Stomach smooth muscle (tissue), 2 donors: ENCODE measurements at regions not wholly inside any gene's neighbourhood (a gene's known extent, or its start where the extent isn't known, plus 50 kb on each side); places are given as distances from the start of the nearest gene placed in this dataset.
"Not testable (repeated sequence)": the region's sequence is repeated elsewhere in the genome, so short reads cannot be mapped to it uniquely, and the experiment has no call there.

Experiments
- H3K27ac ChIP-seq: one replicate; pipeline ENCODE4 v1.7.0; 2013; ENCODE audit warnings: mild to moderate bottlenecking, low read length, inconsistent platforms
- H3K27me3 ChIP-seq, 2 donors: one replicate each; pipeline ENCODE4 v1.7.0; 2013; ENCODE audit warnings: low read length in 2 of 2; ENCODE audit not compliant: insufficient read depth in 2 of 2, control insufficient read depth in 1 of 2
- H3K36me3 ChIP-seq, 2 donors: one replicate each; pipeline ENCODE4 v1.7.0; 2013; ENCODE audit warnings: low read length in 2 of 2; ENCODE audit not compliant: control insufficient read depth in 2 of 2, insufficient read depth in 2 of 2
- H3K4me1 ChIP-seq: one replicate; pipeline ENCODE4 v1.7.0; 2013; ENCODE audit warnings: low read length; ENCODE audit not compliant: control insufficient read depth, insufficient read depth
- H3K4me3 ChIP-seq, 2 donors: one replicate each; pipeline ENCODE4 v1.7.0; 2013; ENCODE audit warnings: low read length in 2 of 2
- H3K9ac ChIP-seq, 2 donors: one replicate each; pipeline ENCODE4 v1.7.0; 2013; ENCODE audit warnings: low read length in 2 of 2, mild to moderate bottlenecking in 1 of 2
- H3K9me3 ChIP-seq, 2 donors: one replicate each; pipeline ENCODE4 v1.7.0; 2013; ENCODE audit warnings: low read length in 2 of 2; ENCODE audit not compliant: control insufficient read depth in 2 of 2
- donor health status: healthy.
- donor health status: Pancreatic carcinoma.

- no peaks in the 10 kb centered on the region for H3K4me1 ChIP-seq
- no peaks in the 10 kb centered on the region for H3K36me3 ChIP-seq
- H3K9ac ChIP-seq: no peak overlapping the region
- no peak overlapping the region for H3K4me3 ChIP-seq
- no peak overlapping the region for H3K27ac ChIP-seq
- no peaks in the 10 kb centered on the region for H3K27me3 ChIP-seq
- no peaks in the 10 kb centered on the region for H3K9me3 ChIP-seq
Measured at GRCh38 chr2:22406625-22407024, 978.4 kb upstream of the KLHL29 start.

GRCh38 chr2:22420076-22420475 is 964.9 kb upstream of the KLHL29 start:
- H3K9ac ChIP-seq: no peak overlapping the region
- no peaks in the 10 kb centered on the region for H3K4me1 ChIP-seq
- no peak overlapping the region for H3K4me3 ChIP-seq
- no peaks in the 10 kb centered on the region for H3K36me3 ChIP-seq
- peaks cover 0 to 8% of the 10 kb centered on the region in 2 donors for H3K9me3 ChIP-seq
- H3K27ac ChIP-seq: no peak overlapping the region
- no peaks in the 10 kb centered on the region for H3K27me3 ChIP-seq

- H3K36me3 ChIP-seq: no peaks in the 10 kb centered on the region
- H3K9ac ChIP-seq: no peak overlapping the region
- H3K27ac ChIP-seq: no peak overlapping the region
- H3K4me1 ChIP-seq: no peaks in the 10 kb centered on the region
- no peak overlapping the region for H3K4me3 ChIP-seq
- H3K9me3 ChIP-seq: no peaks in the 10 kb centered on the region
- H3K27me3 ChIP-seq: no peaks in the 10 kb centered on the region
Measured at GRCh38 chr2:22442051-22442450, 942.9 kb upstream of the KLHL29 start.

- Histone ChIP-seq H3K36me3 (no peaks in the 10 kb centered on the region), H3K4me1 (no peaks in the 10 kb centered on the region), H3K9ac (no peak overlapping the region), H3K9me3 (no peaks in the 10 kb centered on the region), H3K27ac (no peak overlapping the region), H3K4me3 (no peak overlapping the region), H3K27me3 (no peaks in the 10 kb centered on the region)
Measured at GRCh38 chr2:22444281-22444680, 940.7 kb upstream of the KLHL29 start.

- H3K36me3 ChIP-seq: no peaks in the 10 kb centered on the region
- H3K4me3 ChIP-seq: no peak overlapping the region
- H3K27ac ChIP-seq: no peak overlapping the region
- H3K9ac ChIP-seq: no peak overlapping the region
- H3K4me1 ChIP-seq: no peaks in the 10 kb centered on the region
- H3K27me3 ChIP-seq: no peaks in the 10 kb centered on the region
- no peaks in the 10 kb centered on the region for H3K9me3 ChIP-seq
Measured at GRCh38 chr2:22449696-22450095, 935.3 kb upstream of the KLHL29 start.

- Histone ChIP-seq H3K36me3 (no peaks in the 10 kb centered on the region), H3K4me3 (no peak overlapping the region), H3K9me3 (no peaks in the 10 kb centered on the region), H3K9ac (no peak overlapping the region), H3K4me1 (no peaks in the 10 kb centered on the region), H3K27me3 (no peaks in the 10 kb centered on the region), H3K27ac (no peak overlapping the region)
Measured at GRCh38 chr2:22450831-22451230, 934.1 kb upstream of the KLHL29 start.

- Histone ChIP-seq H3K4me1 (no peaks in the 10 kb centered on the region), H3K27ac (no peak overlapping the region), H3K36me3 (no peaks in the 10 kb centered on the region), H3K9me3 (no peaks in the 10 kb centered on the region), H3K4me3 (no peak overlapping the region), H3K27me3 (no peaks in the 10 kb centered on the region), H3K9ac (no peak overlapping the region)
Measured at GRCh38 chr2:22454826-22455485, 930.0 kb upstream of the KLHL29 start.

- Histone ChIP-seq H3K9me3 (no peaks in the 10 kb centered on the region), H3K4me3 (no peak overlapping the region), H3K4me1 (no peaks in the 10 kb centered on the region), H3K27me3 (no peaks in the 10 kb centered on the region), H3K27ac (no peak overlapping the region), H3K9ac (no peak overlapping the region), H3K36me3 (no peaks in the 10 kb centered on the region)
Measured at GRCh38 chr2:22458440-22458839, 926.5 kb upstream of the KLHL29 start.

GRCh38 chr2:22475103-22475502 is 909.9 kb upstream of the KLHL29 start:
- not testable (repeated sequence) for H3K27ac ChIP-seq, H3K4me3 ChIP-seq, H3K4me1 ChIP-seq, H3K9me3 ChIP-seq, H3K36me3 ChIP-seq, H3K9ac ChIP-seq, H3K27me3 ChIP-seq

- H3K4me1 ChIP-seq: no peaks in the 10 kb centered on the region
- H3K27ac ChIP-seq: no peak overlapping the region
Measured at GRCh38 chr2:22478329-22478728, 906.6 kb upstream of the KLHL29 start.

GRCh38 chr2:22481486-22482259 is 903.3 kb upstream of the KLHL29 start:
- H3K4me3 ChIP-seq: no peak overlapping the region
- H3K27ac ChIP-seq: no peak overlapping the region
- no peaks in the 10 kb centered on the region for H3K4me1 ChIP-seq

More at GRCh38 chr2:22478329-22478728, 906.6 kb upstream of the KLHL29 start:
- no peaks in the 10 kb centered on the region for H3K36me3 ChIP-seq
- no peaks in the 10 kb centered on the region for H3K9me3 ChIP-seq
- H3K4me3 ChIP-seq: no peak overlapping the region
- H3K27me3 ChIP-seq: no peaks in the 10 kb centered on the region
- no peak overlapping the region for H3K9ac ChIP-seq

More at GRCh38 chr2:22481486-22482259, 903.3 kb upstream of the KLHL29 start:
- Histone ChIP-seq H3K9ac (no peak overlapping the region), H3K36me3 (no peaks in the 10 kb centered on the region), H3K27me3 (no peaks in the 10 kb centered on the region), H3K9me3 (no peaks in the 10 kb centered on the region)
